GM18951 (cell line): ENCODE measurements at regions not wholly inside any gene's neighbourhood (a gene's known extent, or its start where the extent isn't known, plus 50 kb on each side); places are given as distances from the start of the nearest gene placed in this dataset.

Source experiments
- POLR2A ChIP-seq: IDR thresholded peaks from 4 replicates; pipeline ENCODE4 v1.6.1; 2011; ENCODE audit warnings: mild to moderate bottlenecking; ENCODE audit not compliant: insufficient read length, insufficient read depth; ENCODE audit errors: extremely low read depth
- in situ Hi-C: fragments of 300-500 bp; cut with MboI; formaldehyde crosslinking; loops from one replicate; pipeline ENCODE4 v1.12.0; 2022; ENCODE audit warnings: low sequenced_read_pairs, mixed read lengths, inconsistent platforms; ENCODE audit not compliant: unreplicated experiment

DNA sequence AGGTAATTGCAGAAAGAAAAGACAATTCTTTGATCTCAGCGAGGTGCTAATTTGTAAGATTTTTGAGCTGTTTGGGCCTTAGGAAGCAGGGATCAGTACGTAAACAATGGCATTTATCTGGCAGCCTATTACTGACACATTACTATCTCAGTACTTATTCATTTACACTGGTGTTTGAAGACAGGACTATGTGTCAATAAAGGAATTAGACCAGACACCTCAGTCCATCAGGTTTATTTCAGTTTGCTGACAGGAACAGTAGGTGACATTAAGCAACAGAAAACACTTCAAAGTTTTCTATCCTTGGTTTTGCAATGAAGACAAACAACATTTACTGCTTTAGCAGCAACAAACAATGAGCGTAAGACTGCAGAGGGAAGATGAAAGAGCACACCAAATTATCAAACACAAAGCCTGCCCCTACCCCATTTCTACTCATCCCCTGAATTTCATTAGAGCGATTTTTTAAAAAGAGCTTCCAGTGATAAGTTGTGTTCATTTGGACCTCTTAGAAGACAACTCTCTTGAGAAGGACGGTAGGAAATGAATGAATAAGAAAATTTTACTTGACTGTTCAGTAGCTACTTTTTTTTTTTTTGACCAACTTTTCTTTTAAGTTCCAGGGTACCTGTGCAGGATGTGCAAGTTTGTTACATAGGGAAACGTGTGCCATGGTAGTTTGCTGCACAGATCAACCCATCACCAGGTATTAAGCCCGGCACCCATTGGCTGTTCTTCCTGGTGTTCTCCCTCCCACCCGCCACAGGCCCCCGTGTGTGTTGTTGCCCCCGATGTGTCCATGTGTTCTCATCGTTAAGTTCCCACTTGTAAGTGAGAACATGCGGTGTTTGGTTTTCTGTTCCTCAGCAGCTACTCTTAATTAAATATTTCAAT, 138.8 kb downstream of the DKK1 start:
- no peak for TF ChIP-seq POLR2A
- in situ Hi-C loops: no loop called here

DNA sequence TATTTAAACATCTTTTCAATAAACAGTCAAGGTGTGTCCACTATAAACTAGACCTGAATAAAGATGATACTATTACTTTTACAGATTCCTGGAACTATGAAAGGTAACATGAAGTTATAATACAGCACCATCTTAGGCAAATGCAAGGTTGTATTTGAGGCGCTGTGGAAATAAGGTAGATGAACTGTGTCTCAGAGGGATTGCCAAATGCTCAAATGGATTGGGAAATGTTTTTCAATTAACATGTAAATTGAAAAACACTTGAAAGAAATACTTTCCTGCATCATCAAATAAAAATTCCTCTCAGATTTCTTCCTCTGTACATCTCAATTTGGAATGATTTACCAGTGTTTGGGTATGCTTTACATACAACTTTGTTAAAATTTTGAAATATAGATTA, 139.4 kb downstream of the DKK1 start:
- no peak for TF ChIP-seq POLR2A
- in situ Hi-C loops: no loop called here

DNA sequence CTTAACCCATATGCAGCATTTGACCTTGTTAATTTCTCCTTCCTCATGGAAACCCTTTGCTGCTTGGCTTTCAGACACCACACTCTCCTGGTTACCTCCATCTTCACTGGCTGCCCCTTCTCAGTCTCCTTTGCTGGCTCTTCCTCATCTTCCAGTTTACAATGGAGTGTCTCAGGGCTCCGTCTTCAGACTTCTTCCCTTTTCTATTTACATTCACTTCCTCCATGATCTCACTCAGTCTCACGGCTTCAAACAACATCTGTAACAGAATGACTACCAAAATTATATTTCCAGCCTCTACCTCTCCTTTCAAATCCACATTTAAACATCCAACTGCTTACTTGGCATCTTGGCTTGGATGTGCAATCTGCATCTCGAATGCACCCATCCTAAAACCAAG, 140.4 kb downstream of the DKK1 start:
- no peak for TF ChIP-seq POLR2A
- in situ Hi-C loops: no loop called here

DNA sequence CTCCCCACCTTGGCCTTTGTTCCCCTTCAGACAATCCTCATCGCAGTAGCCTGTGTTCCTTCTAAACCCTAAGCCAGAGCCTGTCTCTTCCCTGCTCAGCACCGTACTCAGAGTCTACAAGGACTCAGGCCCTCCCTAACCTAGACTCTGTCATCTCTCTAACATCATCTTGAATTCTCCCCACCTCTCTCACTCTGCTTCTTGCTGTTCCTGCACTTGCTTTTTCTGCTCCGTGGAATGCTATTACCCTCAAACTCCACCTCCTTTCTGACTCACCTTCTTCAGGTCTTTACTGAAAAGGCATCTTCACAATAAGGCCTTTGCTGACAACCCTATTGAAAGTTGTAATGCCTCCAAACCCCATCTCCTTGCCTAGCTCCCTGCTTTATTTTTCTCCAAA, 141.0 kb downstream of the DKK1 start:
- in situ Hi-C loops: no loop called here
- no peak for TF ChIP-seq POLR2A

DNA sequence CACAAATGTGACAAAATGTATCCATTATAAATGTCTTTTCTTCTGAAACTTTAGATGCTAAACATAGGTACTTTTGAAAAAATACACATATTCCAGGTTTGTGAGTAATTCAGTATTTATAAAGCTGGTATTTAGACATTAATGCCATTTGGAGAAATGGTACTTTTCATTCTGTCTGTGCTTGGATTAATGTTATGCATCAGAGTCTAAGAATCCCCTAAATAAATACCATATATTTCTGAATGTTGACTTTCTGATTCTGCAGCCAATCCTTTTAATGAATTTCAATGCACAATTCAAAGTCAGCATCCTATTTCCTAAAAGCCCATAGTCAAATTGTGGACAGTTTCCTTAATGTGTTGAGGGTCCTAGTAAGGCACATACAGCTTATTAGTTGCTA, 145.0 kb downstream of the DKK1 start:
- in situ Hi-C loops: no loop called here
- no peak for TF ChIP-seq POLR2A

DNA sequence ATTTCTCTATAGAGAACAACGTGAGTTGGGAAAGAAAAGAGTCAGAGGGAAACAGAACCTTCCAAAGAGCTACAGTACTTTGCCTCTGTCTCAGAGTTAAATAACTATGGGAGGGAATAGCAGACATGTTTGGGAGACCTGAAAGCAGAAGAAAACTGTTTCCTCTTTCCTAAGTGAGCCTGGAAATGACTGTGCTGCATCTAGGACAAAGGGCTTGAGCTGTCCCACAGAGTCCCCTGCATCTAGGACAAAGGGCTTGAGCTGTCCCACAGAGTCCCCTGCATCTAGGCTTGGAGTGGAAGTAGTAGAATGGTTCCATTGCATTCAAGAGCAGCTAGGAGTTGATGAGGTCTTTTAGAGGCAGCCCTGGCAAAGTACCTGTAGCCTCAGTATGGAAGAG, 149.7 kb downstream of the DKK1 start:
- in situ Hi-C loops: no loop called here
- TF ChIP-seq POLR2A: no peak

DNA sequence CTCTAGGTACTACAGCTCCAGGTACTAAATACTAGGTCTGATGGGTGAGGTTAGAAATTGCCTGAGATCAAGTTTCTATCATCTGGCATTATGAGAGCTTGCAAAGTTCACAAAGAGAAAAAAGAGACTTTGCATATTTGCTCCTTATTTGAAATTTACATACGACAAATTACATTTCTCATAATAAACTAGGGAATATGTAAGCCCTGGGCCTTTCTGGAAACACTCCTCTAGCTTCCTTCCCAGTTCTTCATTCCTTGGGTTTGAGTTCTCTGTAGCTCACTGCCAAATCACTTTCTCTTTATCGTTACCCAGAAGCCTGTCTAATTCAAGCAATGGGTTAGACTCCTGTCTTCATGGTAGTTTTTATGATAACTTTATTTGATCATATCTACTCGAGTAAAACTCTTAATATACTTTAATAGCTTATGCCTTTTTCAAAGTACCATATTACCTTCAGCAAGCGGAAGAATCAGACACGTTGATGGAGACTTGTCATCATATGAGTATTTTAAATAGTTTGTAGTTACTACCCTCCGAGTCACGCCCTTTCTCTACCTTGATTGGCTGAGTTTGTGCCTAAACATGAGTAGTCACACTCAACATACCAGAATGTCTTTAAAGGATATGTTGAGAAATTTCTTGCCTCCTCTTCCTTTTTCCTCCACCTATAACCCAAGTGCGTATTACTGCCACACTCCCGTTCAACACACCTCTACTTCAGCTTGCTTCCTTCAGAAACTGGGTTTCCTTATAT, 150.5 kb downstream of the DKK1 start:
- TF ChIP-seq POLR2A: no peak
- in situ Hi-C loops: no loop called here

DNA sequence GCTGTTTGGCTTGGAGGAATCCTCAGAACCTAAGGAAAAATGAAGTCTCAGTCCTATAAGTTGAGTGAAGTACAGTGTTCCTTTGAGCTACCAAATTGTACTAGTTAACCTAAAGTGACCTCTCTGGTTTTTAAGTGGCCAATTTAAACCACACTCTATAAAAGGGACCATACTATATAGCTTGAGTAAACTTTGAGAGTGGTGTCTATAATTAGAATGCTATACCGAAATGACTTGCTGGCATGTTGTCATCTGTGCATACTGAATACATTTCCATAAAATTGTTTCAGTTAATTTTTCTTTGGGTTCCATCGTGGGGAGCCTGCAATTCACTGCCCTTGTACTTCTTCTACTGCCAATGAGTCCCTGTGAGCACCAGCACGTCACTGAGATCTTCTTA, 151.1 kb downstream of the DKK1 start:
- in situ Hi-C loops: no loop called here
- no peak for TF ChIP-seq POLR2A

DNA sequence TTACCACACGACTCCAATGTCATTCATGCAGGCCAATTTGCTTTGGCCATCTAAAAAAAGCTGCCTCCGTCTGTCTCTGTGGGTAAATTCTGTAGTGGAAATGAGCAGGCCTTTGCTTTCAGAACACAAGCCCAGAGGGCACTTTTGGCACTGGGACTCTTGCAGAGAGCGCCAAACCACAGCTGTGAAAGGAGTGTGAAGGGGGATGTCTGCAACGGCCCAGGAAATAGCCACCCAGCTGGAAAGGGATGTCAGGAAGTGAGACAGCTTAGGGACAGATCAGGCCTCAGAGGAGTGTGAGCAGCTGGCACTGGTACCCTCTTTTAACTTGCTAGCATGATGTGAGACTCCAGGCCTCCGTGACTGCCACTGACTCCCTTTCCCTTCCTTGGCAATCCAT, 152.4 kb downstream of the DKK1 start:
- TF ChIP-seq POLR2A: no peak
- in situ Hi-C loops: no loop called here

- in situ Hi-C loops: no loop called here
- TF ChIP-seq POLR2A: no peak
Measured at GRCh38 chr10:52469970-52470705, 156.1 kb downstream of the DKK1 start.

DNA sequence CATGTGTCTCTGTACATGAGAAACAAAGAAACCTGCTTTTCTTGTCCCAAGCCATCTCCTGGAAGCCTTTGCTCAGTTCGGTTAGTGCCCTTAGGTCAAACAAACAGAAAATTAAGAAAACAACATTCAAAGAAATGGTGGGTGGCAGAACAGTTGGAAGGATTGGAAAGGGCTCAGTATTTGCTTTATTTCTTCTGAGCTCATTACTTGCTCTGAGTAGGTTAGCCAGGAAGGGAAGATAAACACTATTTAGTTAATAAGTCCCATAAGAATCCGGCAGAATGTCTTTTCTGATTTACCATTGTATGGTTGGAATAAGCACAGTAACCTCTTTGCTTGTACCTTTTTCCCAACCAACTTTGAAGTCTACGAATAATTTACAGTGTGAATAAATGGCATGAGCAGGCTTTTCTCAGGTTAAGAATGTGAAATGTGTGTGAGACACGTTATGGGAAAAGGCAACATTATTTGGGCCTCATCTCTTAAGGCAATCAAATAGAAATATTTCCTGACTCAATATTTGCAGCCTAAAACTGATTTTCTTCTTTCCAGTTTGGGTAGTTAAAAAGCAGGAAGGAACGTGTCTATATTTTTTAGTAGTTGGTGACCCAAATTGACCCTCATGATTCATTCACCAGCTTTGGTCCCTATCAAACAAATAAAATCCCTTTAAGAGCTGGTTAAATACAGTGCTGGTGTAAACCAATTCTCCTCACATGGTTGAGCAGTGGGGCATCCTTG, 158.5 kb downstream of the DKK1 start:
- in situ Hi-C loops: no loop called here
- TF ChIP-seq POLR2A: no peak

DNA sequence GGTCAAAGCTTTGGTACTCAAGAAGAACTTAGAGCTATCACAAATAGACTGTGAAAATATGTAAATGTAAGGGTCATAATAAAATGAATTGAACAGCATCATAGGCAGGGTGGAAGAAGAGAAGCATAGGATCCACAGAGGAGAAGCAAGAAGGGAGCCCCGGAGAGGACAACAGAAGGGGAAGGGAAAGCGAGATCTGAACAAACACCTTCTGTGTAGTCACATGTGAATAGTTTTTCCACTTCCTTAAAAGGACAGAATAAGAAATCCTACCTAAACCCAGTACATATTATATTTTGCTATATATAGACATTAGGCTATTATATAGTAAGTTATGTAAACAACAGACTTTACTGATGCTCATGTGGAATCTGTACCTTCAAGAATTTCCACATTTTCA, 160.2 kb downstream of the DKK1 start:
- no peak for TF ChIP-seq POLR2A

DNA sequence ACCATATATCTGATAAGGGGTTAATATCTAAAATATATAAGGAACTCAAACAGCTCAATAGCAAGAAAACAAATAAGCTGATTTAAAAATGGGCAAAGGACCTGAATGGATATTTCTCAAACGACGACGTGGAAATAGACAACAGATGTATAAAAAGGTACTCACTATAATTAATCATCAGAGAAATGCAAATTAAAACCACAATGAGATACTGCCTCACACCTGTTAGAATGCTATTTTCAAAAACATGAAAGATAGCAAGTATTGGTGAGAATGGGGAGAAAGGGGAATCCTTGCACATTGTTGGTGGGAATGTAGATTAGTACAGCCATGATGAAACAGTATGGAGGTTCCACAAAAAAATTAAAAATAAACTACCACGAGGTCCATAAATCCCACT, 163.2 kb downstream of the DKK1 start:
- no peak for TF ChIP-seq POLR2A
- in situ Hi-C loops: loop anchor here (25.0 kb wide), 1 partner anchor 165 kb away; the partner anchor contains the start of gene DKK1

More for the DNA sequence above, 160.2 kb downstream of the DKK1 start:
- in situ Hi-C loops: no loop called here
